Posterior cingulate gyrus (tissue), 11 donors: ENCODE measurements at regions not wholly inside any gene's neighbourhood (a gene's known extent, or its start where the extent isn't known, plus 50 kb on each side); places are given as distances from the start of the nearest gene placed in this dataset.
"Not testable (repeated sequence)": the region's sequence is repeated elsewhere in the genome, so short reads cannot be mapped to it uniquely, and the experiment has no call there.

Source experiments
- DNase-seq, 10 donors: peaks; one replicate each; pipeline versions ENCODE4 v3.0.0 to v3.0.0-alpha.2; 2020 to 2021; ENCODE audit warnings: mixed read lengths in 3 of 10
- intact Hi-C: fragments of 100-400 bp; cut with DNase I; formaldehyde crosslinking; loops from one replicate; pipeline ENCODE4 v1.15.1; 2023

DNA sequence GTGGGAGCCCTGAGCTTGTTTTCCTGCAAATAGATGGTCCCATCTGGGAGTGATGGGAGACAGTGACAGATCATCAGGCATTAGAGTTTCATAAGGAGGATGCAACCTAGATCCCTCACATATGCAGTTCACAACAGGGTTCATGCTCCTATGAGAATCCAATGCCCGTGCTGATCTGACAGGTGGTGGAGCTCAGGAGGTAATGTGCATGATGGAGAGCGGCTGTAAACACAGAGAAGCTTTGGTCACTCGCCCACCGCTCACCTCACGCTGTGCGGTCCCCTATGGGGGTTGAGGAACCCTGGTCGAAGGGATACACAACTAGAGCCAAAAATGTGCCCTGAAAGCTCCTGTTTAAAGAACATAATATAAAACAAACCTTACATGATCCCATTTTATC lies 88.5 kb upstream of the CREB5 start:
- intact Hi-C loops: no loop called here
- DNase-seq: no peak

DNA sequence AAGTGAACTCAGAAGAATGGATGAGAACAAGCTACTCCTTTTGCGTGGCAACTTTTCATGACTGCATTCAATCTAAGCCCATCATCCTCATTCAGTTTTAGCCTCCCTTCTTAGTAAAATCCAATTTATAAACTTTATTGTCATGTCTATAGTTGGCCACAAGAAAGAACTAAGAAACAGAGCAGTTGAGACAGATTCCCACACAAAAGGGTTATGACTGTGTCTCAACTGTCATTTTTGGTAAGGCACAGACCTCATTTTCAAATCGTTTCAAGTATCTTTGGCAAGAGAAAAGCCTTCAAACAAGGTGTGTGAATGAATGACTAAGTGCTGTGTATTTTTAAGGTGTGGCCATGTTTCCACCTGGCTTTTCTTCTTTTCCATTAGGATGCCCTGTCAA lies 84.2 kb upstream of the CREB5 start:
- DNase-seq: no peak
- intact Hi-C loops: no loop called here

DNA sequence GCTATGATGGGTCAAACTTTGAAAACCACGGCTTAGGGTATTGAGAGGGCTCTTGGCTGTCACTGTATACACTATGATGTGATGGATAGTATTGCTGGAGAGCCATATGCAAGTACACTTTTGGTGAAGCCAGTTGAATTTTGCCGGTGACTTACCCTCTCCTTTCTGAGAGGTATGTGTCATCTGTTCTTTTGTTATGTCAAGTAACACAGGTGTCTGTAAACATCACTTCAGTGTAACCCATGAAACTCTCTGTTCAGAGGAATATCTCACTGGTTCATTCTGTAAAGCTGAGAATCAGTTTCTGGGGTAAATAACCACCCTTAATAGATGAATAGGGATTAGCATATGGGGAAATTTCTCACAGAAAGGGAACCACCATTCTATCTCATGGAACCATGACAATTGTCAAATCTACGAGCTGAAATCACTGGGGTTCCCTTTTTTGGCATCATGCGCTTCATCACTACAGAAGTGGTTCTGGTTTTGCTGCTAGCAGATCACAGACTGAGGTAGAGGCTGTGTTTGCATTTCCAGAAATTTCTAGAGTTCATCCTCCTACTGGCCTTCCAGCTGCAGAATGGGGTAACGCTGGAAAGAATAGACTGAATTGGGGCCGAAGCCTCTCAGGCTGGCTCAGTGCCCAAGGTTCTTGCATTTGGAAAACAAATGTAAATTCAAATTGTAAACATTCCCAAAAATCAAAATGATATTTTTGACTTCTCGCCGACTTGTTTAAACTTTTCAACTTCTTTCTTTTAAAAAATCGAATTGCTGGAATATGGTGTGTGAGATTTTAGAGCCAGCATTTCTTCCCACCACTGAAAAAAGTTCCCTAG lies 83.3 kb upstream of the CREB5 start:
- intact Hi-C loops: no loop called here
- DNase-seq: peak in 1 of 10 donors; percentile 68

DNA sequence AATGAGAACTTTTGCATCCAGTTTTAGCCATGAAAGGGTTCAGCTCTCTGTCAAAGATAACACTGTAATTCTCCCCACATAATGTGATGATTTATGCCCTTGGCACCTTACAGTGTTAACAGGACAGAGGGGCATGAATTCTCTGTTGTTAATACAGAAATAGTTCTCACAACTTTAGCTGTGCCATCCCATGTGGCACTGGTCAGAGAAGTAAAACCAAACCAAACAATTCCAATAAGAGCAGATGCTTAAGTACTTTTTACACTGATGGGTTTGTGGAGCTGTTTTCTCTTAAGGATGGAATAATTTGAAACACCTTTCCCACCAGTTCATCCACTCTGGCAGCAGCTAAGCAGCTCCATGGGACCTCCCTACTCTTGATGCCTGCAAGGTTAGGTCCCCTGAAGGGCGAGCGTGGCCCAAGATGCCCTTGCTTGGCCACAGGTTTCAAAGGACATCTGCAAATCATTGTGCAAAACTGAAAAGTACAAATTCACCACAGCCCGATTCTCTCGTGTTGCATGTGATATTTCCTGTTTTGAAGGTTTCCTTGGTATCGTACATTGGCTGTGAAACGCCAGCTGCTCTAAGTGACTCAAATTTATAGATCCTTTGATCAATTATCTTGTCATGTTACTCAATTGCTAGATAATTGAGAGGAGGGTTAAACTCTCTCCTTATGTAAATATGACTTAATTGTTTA lies 82.5 kb upstream of the CREB5 start:
- no peak for DNase-seq
- intact Hi-C loops: no loop called here

DNA sequence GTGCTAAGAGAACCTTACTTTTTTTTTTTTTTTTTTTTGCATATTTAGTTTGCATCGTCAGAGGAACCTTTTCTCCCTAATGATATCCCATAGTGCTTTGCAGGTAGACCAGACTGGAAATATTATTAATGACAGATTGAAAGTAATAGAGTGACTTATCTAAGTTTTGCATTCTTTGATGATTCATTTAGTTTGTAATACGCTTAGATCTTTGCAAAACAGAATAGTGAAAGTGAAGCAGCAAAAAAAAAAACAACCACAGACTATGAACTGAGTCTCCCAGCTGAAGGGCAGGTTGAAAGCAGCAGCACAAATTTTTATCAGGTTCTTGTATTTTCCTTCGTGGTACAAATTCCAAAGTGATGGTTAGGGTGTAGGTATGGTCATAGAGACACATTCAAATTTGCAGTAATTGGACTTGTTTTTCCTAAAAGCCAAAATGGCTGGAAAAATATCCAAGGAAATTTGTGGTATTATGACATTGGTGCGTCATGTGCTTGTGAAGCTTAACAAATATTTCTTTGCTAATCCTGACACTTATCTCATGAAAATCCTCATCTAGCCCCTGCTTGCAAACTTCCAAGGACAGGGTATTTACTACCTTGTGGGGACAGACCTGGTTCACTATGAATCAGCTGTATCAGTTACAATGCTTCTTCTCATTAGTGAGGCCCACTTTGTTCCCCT lies 81.8 kb upstream of the CREB5 start:
- no peak for DNase-seq
- intact Hi-C loops: no loop called here

DNA sequence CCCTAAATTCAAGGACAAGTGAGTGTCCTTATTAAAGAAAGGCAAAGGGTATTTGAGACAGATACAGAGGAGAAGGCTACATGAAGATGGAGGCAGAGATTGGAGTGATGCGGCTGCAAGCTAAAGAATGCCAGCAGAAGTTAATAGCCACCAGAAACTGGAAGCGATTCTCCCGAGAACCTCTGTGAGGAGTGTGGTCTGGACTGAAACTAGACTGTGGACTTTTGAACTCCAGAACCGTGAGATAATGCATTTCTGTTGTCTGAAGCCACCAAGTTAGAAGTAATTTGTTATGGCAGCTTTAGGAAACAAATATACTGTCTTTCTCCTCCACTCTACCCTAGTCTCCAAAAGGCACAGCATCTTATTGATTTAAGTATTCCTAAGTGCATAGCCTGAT lies 80.3 kb upstream of the CREB5 start:
- no peak for DNase-seq
- intact Hi-C loops: no loop called here

DNA sequence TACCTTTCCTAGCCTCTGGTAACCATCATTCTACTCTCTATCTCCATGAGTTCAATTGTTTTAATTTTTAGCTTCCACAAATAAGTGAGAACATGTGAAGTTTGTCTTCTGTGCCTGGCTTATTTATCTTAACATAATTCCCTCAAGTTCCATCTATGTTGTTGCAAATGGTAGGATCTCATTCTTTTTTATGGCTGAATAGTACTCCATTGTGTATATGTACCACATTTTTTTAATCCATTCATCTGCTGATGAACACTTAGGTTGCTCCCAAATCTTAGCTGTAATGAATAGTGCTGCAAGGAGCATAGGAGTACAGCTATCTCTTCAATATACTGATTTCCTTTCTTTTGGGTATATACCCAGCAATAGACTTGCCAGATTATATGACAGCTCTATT lies 78.8 kb upstream of the CREB5 start:
- intact Hi-C loops, DNase-seq: not testable (repeated sequence)

DNA sequence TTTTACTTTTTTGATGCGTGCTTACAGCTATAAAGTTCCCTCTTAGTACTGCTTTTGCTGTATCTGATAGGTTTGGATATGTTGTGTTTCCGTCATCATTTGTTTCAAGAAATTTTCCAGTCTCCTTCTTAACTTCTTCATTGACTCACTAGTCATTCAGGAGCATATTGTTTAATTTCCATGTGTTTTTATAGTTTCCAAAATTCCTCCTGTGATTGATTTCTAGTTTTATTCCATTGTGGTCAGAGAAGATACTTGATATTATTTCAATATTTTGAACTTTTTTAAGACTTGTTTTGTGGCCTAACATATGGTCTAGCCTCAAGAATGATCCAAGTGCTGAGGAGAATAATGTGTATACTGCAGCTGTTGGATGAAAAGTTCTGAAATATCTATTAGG lies 75.5 kb upstream of the CREB5 start:
- DNase-seq: no peak
- intact Hi-C loops: no loop called here

DNA sequence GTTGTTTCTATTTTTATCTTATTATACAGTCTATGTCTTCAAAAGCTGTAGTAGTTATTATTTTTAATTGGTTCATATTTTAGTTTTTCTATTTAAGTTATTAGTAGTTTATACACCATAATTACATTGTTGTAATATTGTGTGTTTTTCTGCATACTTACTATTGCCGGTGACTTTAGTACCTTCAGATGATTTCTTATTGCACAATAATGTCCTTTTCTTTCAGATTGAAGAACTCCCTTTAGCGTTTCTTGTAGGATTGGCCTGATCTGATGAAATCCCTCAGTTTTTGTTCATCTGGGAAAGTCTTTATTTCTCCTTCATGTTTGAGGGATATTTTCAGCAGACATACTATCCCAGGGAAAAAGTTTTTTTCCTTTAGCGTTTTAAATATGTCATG lies 74.3 kb upstream of the CREB5 start:
- intact Hi-C loops: no loop called here
- no peak for DNase-seq

DNA sequence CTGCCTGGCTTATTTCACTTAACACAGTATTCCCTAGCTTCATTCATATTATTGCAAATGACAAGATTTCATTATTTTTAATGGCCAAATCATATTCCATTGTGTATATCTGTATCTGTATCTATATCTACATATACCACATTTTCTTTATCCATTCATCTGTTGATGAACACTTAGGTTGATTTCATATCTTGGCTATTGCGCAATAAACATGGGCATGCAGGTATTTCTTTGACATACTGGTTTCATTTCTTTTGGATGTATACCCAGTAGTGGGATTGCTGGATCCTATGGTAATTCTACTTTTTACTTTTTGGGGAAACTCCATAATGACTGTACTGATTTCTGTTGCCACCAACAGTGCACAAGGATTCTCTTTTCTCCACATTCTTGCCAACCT lies 68.9 kb upstream of the CREB5 start:
- intact Hi-C loops: no loop called here

DNA sequence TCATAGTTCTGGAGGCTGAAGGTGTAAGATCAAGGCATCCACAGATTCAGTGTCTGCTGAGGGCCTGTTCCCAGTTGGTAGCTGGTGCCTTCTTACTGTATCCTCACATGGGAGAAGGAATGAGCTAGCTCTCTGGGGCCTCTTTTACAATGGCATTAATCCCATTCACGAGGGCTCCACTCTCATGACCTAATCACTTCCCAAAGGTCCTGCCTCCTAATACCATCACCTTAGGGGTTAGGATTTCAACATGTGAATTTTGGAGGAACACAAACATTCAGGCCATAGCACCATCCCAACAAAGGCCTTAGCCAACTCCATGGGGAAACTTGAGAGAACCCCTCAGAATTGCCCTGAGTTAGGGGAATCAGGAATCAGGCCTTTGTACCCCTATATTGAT lies 66.1 kb upstream of the CREB5 start:
- no peak for DNase-seq

More for the DNA sequence above, 68.9 kb upstream of the CREB5 start:
- DNase-seq: no peak

DNA sequence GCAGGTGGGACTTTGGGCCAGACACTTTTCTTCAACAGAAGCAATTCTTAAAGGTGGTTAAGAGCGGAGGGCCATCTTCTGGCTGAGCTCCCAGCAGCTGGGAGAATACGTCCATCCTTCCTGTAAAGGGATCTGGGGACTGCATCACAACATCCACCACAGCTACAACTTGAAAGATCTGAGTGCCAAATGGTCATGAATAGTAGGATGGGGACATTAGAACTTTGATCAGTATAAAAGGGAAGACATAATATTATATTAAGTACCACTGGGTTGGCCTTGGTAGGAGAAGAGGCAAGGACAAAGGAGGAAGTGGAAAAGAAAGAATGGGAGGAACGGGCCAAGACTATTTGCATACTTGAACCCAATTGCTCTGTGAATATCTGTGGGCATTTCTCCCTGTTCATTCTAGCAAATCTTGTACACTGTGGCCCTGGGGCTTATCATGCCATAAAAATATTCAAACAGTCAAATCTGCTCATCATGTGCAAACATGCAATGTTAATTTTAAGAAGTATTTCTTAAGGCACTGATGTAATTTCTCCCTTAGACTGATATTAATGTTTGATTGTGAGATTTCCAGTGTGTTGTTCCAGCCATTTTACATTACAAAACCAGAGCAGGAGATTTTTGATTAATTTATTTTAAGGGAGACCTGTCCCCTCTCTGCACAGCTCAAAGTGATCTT lies 65.5 kb upstream of the CREB5 start:
- intact Hi-C loops: no loop called here
- DNase-seq: no peak

More for the DNA sequence above, 66.1 kb upstream of the CREB5 start:
- intact Hi-C loops: no loop called here

DNA sequence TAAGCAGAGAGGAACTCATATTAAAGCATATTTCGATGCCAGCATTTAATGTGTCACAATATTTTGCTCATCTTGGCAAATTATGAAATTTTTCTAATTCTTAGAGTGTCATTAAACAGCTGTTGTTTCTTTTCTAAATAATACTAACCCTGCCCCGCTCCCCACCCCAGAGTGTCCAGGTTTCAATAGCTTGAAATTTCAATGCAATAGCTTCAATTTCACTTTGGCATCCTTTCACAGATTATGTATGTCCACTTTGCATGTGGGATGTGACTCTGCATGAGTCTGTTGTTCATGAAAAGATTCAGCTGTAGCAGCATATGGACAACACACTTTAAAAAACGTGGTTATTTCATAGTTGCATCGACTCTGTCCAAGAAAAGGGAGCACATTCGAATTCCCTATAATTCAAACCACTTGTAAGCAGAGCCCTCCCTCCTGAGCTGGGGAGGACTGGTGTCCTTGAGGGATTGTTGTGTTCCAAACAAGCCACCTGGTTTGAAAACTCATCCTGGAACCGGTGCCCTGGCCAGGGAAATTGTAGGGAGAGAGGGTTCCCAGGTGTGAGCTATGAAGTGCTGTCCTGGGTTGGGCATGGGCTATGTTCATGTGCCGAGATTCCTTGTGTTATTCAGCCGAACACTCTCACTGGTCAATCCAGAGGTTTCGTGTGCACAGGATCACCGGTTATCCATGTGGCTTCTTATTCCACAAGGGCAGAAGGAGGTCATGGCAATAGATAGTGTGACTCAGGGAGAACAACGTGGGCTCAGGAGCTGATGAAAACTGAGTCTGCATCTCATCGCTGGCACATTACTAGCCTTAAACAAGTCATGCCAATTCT lies 64.6 kb upstream of the CREB5 start:
- no peak for DNase-seq

DNA sequence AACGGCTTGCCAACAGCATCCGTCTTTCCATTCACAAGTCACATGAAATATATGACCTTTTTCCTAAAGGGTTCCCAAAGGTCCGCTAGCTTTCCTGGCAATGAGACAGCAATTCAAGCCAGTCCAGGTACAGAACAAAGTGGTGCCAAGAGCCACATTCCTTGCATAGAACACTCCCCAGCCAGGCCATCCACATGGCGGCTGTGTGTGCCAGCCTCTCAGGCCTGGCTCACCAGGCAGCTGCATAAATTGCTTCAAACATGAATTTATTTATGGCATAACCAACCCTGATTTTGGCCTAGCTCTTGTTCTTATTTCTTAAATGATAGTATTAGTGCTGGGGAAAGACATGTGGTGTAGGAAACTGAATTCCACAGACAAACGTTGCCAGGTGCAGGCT lies 63.7 kb upstream of the CREB5 start:
- intact Hi-C loops: no loop called here

More for the DNA sequence above, 64.6 kb upstream of the CREB5 start:
- intact Hi-C loops: no loop called here

DNA sequence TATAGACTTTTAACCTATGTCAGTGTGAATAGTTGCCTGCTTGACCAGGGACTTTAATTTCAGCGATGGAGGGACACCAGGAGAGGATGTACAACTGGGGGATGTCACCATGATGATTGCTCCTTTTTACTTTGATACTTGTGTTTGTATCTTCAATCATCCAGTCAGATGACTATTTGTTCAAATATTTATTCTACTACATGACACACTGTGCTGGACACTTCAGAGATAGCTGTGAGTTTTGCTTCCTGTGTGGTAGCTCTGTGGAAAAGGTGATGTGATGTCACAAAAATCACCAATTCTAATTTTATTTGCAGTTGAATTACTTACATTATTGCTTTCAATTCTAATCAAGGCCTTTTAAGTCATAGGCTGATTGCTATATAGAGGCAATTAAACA lies 62.7 kb upstream of the CREB5 start:
- intact Hi-C loops: no loop called here
- no peak for DNase-seq

More for the DNA sequence above, 63.7 kb upstream of the CREB5 start:
- DNase-seq: no peak

DNA sequence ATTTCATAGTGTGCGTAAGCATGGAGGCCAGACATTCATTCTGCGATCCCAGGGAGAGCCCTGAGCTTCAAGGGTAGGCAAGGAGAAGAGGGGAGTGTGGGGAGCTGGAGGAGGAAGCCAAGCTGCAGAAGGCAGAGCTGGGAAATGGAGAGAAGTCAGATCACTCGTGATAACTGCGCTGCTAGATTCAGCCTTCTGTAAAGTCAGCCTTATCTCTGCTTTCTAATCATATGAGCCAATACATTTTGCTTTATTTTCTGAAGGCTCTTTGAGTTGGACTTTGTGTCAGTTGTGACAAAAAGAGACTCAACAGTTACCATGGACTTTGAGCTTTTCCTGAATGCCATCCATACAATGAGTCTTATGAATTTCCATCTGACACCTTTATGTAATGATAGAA lies 61.7 kb upstream of the CREB5 start:
- intact Hi-C loops: no loop called here
- no peak for DNase-seq

DNA sequence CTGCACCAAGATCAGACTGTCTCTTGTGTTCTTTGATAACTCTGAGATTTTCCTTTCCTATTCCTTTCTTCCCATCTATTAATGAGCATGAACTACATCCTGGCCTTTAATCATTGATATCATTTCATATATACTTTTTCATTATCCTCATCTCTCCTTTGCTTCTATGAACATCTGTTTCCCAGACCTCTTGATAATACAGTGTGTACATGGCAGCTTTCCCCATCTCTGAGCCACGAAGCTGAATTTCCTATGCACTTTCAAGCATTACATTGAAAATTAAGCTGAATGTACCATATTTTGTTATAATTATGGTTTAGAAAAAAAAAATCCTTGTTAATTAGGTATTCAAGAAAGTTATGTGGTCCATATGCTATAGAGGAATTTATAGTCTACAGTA lies 60.9 kb upstream of the CREB5 start:
- no peak for DNase-seq
- intact Hi-C loops: no loop called here

DNA sequence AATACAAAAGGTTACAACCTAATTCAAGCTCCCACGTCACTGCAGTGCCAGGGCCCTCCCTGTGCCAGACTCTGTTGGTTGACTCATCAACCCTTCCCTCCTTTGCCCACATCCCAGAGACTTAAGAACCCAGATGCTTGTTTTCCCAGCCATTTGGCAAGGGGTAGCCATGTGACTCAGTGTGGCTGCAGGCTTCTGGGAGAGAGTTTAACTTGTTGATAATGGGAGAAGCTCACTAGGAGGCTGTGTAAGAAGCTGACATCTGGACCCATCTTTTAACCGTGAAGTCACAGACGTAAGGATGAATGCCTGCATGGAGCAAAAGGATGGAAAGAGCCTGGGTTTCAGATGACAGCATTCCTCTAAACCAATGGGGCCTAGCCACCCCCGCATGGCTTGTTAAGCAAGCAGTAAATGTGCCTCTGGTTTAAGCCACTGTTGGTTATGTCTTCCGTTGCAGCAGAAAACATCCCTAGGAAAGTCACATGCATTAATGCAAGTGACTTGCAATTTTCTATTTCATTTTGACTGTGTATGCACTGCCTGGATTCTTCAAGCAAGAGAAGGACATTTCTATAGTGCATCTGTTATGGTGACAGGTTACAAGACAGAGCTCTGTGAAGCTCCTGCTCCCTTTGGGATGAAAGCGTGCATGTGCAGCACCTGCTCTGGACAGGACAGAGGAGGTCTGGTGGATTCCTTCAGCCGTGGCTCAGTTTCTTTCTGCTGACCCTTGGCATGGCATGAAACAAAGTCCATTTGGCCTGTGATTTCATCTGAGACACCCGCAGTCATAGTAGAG lies 57.5 kb upstream of the CREB5 start:
- no peak for DNase-seq
- intact Hi-C loops: no loop called here

DNA sequence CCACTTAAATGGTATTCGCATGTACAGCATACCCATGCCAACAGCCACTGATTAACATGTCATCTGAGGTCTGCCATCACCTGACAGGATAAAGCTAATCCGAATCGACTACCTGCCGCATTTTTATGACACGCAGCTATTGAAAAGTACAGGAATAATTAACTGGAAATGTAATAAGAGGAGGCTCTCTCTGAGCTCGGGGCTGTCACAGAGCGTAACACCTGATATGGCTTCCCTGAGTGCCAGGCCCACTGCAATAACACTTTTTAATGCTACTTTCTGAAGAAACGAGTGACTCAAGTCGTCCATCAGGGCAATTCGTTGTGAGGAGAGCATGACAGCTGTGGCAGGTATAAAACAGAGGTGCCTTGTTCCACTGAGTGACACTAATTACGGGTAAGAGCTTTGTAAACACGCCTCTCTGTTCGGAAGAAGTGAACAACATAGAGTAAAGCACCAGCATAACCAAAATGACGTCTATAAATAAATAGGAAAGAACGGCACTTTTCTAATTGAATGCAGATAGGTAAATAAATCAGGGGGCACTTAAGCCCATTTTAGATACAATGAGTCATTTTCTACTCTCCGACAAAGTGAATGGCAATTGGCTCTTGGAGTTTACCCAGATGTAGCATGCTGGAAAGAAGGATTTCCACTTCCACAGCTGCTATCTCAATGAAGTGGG lies 56.5 kb upstream of the CREB5 start:
- intact Hi-C loops: no loop called here
- no peak for DNase-seq
